Transverse colon (tissue), 3 donors: ENCODE measurements at regions not wholly inside any gene's neighbourhood (a gene's known extent, or its start where the extent isn't known, plus 50 kb on each side); places are given as distances from the start of the nearest gene placed in this dataset.

Source experiments
- CTCF ChIP-seq, 5 experiments: fragments of 200-600 bp in 3 of 5; fragments of 450-650 bp in 2 of 5; sonication (generic) in 3 of 5; IDR thresholded peaks; 1 replicate in 2 of 5; 2 replicates in 3 of 5; pipeline ENCODE4 v1.5.1; 2016 to 2017; ENCODE audit warnings: antibody characterized with exemption in 5 of 5, inconsistent platforms in 3 of 5, mild to moderate bottlenecking in 2 of 5, moderate library complexity in 1 of 5
- POLR2A ChIP-seq: fragments of 450-650 bp; IDR thresholded peaks from one replicate; pipeline ENCODE4 v1.6.1; 2016; ENCODE audit warnings: antibody characterized with exemption, mild to moderate bottlenecking, moderate library complexity

GRCh38 chr3:40971191-40972168 lies 227.8 kb upstream of the CTNNB1 start:
- TF ChIP-seq POLR2A (peak; percentile 37), CTCF (IDR thresholded peaks at IDR 0.05) (peak in 1 of 5 experiments; percentile 2)
